HUES48 (cell line): ENCODE measurements at regions not wholly inside any gene's neighbourhood (a gene's known extent, or its start where the extent isn't known, plus 50 kb on each side); places are given as distances from the start of the nearest gene placed in this dataset.

ENCODE experiments used
- H3K27ac ChIP-seq: one replicate; pipeline ENCODE4 v1.7.0; 2013; ENCODE audit warnings: low read depth, low read length, inconsistent platforms
- H3K27me3 ChIP-seq: 2 replicates; pipeline ENCODE4 v1.6.1; 2013; ENCODE audit warnings: mild to moderate bottlenecking, low read length; ENCODE audit not compliant: control insufficient read depth, insufficient read depth
- H3K36me3 ChIP-seq: 2 replicates; pipeline ENCODE4 v1.6.1; 2013; ENCODE audit warnings: low read length; ENCODE audit not compliant: control insufficient read depth, insufficient read depth
- H3K4me1 ChIP-seq: 2 replicates; pipeline ENCODE4 v1.6.1; 2013; ENCODE audit warnings: mild to moderate bottlenecking, low read length; ENCODE audit not compliant: control insufficient read depth, insufficient read depth
- H3K4me3 ChIP-seq: 2 replicates; pipeline ENCODE4 v1.5.1; 2013; ENCODE audit warnings: mild to moderate bottlenecking, low read depth, low read length
- H3K9ac ChIP-seq: 2 replicates; pipeline ENCODE4 v1.6.1; 2013; ENCODE audit warnings: mild to moderate bottlenecking, low read depth, low read length, moderate library complexity
- H3K9me3 ChIP-seq: 2 replicates; pipeline ENCODE4 v1.6.1; 2013; ENCODE audit warnings: low read length; ENCODE audit not compliant: control insufficient read depth, insufficient read depth

- no peak overlapping the region for H3K9ac ChIP-seq
- no peak overlapping the region for H3K4me3 ChIP-seq
- no peaks in the 10 kb centered on the region for H3K4me1 ChIP-seq
- H3K27me3 ChIP-seq = no peaks in the 10 kb centered on the region
- no peaks in the 10 kb centered on the region for H3K36me3 ChIP-seq
- H3K27ac ChIP-seq = peak overlapping the region; percentile 32
- H3K9me3 ChIP-seq = peaks cover 5% of the 10 kb centered on the region; the same call in 1 of the 2 replicates
These were observed 73.2 kb upstream of the SHH start for GRCh38 chr7:155885167-155886155.

GRCh38 chr7:155884225-155885166, 72.2 kb upstream of the SHH start:
- Histone ChIP-seq H3K9me3 (no peaks in the 10 kb centered on the region), H3K4me1 (no peaks in the 10 kb centered on the region), H3K4me3 (no peak overlapping the region), H3K9ac (no peak overlapping the region), H3K27me3 (no peaks in the 10 kb centered on the region), H3K36me3 (no peaks in the 10 kb centered on the region), H3K27ac (no peak overlapping the region)

DNA sequence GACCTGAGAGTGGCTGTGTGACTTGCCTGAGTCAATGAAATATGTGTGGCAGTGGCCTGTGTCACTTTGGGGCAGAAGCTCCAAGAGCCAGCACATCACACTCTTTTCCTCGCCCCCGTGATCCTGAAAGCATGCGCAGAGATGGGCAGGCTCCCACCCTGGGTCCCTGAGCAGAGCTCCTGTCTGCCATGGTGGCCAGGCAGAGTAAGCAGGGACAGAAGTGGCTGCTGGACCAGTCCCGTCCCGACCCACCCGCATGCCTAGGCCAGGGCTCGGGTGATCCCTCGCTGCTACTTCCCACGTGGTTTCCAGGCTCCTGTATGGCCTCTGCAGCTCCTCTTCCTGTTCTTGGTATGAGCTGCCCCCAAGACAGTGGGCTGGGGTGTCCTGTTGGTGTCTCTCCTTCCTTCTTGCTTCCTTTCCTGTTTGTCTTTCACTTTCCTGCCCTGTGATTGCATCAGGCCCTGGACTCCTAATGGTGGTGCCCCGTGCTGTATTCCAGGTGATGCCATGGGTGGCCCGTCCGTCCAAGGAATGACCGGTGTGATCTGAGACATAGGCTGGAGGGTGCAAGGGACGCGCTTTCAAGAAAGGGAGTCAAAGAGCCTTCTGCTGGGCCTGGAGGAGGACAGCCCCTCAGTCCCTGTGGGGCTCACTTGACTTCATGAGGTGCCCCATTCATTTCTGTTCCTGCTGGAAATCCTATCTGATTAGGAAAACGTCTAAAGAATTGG, 71.4 kb upstream of the SHH start:
- Histone ChIP-seq H3K27me3 (no peaks in the 10 kb centered on the region), H3K9ac (no peak overlapping the region), H3K27ac (no peak overlapping the region)

GRCh38 chr7:155882596-155882995, 70.3 kb upstream of the SHH start:
- Histone ChIP-seq H3K27me3 (no peaks in the 10 kb centered on the region), H3K9ac (no peak overlapping the region), H3K36me3 (no peaks in the 10 kb centered on the region), H3K4me3 (no peak overlapping the region), H3K27ac (no peak overlapping the region), H3K9me3 (no peaks in the 10 kb centered on the region), H3K4me1 (no peaks in the 10 kb centered on the region)

More for the DNA sequence above, 71.4 kb upstream of the SHH start:
- H3K4me1 ChIP-seq = no peaks in the 10 kb centered on the region
- no peaks in the 10 kb centered on the region for H3K36me3 ChIP-seq
- H3K4me3 ChIP-seq = no peak overlapping the region
- H3K9me3 ChIP-seq = no peaks in the 10 kb centered on the region

DNA sequence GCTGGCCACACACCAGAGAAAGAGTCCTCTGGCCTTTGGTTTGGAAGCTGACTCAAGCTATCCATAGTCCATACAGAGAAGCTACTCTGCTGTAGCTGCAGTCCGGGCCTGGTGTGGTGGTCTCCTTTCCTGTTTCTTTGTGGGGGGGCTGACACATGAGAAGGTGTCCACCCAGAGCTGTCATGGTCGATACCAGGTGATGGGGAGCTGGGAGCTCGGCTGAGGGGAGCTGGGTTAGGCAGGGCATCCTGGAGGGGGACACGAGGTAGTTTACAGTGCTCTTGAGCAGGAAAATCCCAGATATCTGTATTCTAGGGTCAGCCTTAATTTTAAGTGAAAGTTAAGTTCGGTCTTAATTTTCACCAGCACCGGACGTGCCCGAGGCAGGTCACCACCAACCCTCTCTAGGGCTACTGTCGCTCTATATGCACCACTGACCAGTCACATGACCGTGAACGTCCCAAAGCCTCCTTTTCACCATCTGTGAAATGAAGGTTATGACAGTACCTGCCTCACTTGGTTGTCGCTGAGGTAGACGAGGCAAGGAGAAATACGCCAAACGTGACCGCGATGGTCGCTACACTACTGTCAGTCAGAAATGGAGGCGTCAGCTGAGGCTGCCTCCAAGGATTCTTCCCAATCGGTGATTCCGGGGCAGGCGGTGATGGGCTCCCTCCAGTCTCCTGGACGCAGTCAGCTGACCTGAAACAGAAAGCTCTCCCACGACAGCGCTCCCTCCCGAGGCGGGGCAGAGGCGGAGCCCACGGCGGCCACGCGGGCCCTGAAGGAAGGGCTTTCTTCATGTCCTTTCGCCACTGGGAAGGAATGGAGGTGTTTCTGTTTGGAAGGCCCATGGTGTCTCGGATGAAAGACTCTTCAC, 69.4 kb upstream of the SHH start:
- H3K27me3 ChIP-seq = no peaks in the 10 kb centered on the region
- no peak overlapping the region for H3K27ac ChIP-seq
- no peak overlapping the region for H3K9ac ChIP-seq
- no peaks in the 10 kb centered on the region for H3K36me3 ChIP-seq
- no peaks in the 10 kb centered on the region for H3K9me3 ChIP-seq
- no peaks in the 10 kb centered on the region for H3K4me1 ChIP-seq
- no peak overlapping the region for H3K4me3 ChIP-seq

DNA sequence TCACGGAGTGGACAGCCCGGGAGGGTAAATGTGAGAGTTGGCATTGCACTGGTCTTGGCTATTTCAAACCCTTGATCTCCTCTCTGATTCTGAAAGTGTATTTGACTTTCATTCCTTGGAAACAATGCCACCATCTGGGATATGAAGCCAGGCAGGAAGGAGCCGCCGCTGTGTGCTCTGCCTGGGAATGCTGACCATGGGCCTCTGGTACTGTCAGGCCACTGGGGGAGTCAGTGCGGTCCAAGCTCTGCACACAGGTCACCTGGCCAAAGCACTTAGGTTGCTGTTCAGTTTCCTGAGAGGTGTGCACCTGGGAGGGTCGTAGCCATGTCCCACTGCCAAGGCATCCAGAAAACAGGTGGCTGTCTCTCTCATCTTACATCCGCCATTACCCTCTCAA, 68.5 kb upstream of the SHH start:
- Histone ChIP-seq H3K9ac (no peak overlapping the region), H3K4me3 (no peak overlapping the region), H3K4me1 (no peaks in the 10 kb centered on the region), H3K9me3 (no peaks in the 10 kb centered on the region), H3K27ac (no peak overlapping the region), H3K27me3 (no peaks in the 10 kb centered on the region), H3K36me3 (no peaks in the 10 kb centered on the region)

DNA sequence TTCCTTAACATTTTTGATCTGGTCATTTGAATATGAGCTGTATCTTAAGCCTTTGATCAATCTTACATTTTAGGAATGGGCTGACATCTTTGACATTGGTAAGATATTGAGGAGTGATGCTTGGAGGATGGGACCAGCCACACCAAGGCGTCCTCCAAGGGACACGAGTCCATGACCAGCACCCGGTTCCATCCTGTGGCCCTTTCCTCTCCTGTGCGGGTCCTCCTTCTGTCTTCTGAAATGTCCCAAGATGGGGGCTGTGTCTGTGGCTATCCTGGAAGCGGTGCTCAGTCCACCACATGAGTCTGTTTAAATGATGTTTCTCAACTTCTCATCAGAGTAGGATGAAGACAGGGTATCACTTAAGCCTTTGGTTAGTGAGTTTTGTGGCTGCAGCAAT, 67.3 kb upstream of the SHH start:
- Histone ChIP-seq H3K9ac (no peak overlapping the region), H3K4me1 (no peaks in the 10 kb centered on the region), H3K36me3 (no peaks in the 10 kb centered on the region), H3K27ac (no peak overlapping the region), H3K4me3 (no peak overlapping the region), H3K9me3 (no peaks in the 10 kb centered on the region), H3K27me3 (no peaks in the 10 kb centered on the region)

DNA sequence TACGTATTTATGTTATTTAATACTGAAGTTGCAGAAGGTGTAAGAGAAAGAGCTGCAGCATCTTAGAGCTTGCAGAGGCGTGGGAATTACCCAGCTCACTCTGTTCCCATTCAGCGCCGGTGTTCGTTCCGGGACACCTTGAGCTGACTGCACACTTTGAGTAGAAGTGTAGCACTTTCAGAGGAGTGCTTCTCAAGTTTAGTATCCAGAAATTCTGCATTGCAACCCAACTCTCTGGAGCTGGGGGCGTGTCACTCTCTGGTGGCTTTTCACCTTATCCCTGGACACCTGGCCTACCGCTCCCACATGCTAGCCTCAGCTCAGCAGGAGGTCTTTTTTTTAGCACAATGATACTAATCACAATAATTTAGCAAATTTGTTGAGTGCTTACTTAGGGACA, 66.4 kb upstream of the SHH start:
- no peaks in the 10 kb centered on the region for H3K27me3 ChIP-seq
- no peaks in the 10 kb centered on the region for H3K36me3 ChIP-seq
- no peak overlapping the region for H3K27ac ChIP-seq
- no peak overlapping the region for H3K4me3 ChIP-seq
- H3K9ac ChIP-seq = no peak overlapping the region
- no peaks in the 10 kb centered on the region for H3K9me3 ChIP-seq
- H3K4me1 ChIP-seq = no peaks in the 10 kb centered on the region

GRCh38 chr7:155878250-155878649, 66.0 kb upstream of the SHH start:
- no peaks in the 10 kb centered on the region for H3K36me3 ChIP-seq
- H3K9ac ChIP-seq = no peak overlapping the region
- H3K4me3 ChIP-seq = no peak overlapping the region
- no peaks in the 10 kb centered on the region for H3K9me3 ChIP-seq
- no peak overlapping the region for H3K27ac ChIP-seq
- H3K4me1 ChIP-seq = 0 out of 2 replicates have a peak, but pooled peaks cover under 1% of the 10 kb centered on the region
- H3K27me3 ChIP-seq = no peaks in the 10 kb centered on the region

- H3K9me3 ChIP-seq = no peaks in the 10 kb centered on the region
- H3K36me3 ChIP-seq = no peaks in the 10 kb centered on the region
- no peak overlapping the region for H3K27ac ChIP-seq
- H3K4me3 ChIP-seq = no peak overlapping the region
- H3K9ac ChIP-seq = no peak overlapping the region
- H3K27me3 ChIP-seq = no peaks in the 10 kb centered on the region
- H3K4me1 ChIP-seq = peaks cover 9% of the 10 kb centered on the region
These were observed 64.9 kb upstream of the SHH start for GRCh38 chr7:155877167-155877566.
